Right lobe of liver (tissue), 4 donors: ENCODE measurements at regions not wholly inside any gene's neighbourhood (a gene's known extent, or its start where the extent isn't known, plus 50 kb on each side); places are given as distances from the start of the nearest gene placed in this dataset.

Experiments
- POLR2A ChIP-seq: fragments of 450-650 bp; IDR thresholded peaks from one replicate; pipeline ENCODE4 v1.6.1; 2017; ENCODE audit warnings: antibody characterized with exemption, mild to moderate bottlenecking
- TF ChIP-seq, protein P1 (sequence below), 4 donors: fragments of 200-600 bp in 3 of 4; fragments of 450-650 bp in 1 of 4; IDR thresholded peaks; one replicate each; pipeline versions ENCODE4 v1.5.1 to v1.8.0; 2016 to 2022; ENCODE audit warnings: antibody characterized with exemption in 4 of 4, mild to moderate bottlenecking in 2 of 4
- donor health status: DM: no; HTN: no; CAD: no.
- donor health status: DM: no; HTN: no; CAD: no.
- donor health status: DM: no; HTN: yes; CAD: no.

DNA sequence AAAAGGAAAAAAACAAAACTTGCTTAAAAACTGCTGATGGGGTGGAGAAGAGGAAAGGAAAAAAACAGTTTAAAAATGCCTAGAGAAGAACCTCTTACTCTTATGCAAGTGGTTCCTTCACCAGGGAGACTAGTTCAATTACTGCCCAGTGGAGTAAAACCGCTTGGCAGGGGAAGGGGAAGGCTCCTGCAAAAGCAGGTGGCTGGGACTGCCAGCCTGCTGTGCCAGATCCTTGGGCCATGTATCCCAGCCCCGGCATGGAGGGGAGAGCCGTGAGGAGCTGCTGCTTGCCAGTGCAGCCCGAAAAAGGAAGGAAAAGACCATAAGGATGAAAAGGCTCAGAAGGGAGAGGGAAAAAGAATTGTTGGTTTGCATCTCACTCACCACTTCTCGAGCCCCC is 123.0 kb downstream of the FSCB start:
- TF ChIP-seq, protein P1, sequence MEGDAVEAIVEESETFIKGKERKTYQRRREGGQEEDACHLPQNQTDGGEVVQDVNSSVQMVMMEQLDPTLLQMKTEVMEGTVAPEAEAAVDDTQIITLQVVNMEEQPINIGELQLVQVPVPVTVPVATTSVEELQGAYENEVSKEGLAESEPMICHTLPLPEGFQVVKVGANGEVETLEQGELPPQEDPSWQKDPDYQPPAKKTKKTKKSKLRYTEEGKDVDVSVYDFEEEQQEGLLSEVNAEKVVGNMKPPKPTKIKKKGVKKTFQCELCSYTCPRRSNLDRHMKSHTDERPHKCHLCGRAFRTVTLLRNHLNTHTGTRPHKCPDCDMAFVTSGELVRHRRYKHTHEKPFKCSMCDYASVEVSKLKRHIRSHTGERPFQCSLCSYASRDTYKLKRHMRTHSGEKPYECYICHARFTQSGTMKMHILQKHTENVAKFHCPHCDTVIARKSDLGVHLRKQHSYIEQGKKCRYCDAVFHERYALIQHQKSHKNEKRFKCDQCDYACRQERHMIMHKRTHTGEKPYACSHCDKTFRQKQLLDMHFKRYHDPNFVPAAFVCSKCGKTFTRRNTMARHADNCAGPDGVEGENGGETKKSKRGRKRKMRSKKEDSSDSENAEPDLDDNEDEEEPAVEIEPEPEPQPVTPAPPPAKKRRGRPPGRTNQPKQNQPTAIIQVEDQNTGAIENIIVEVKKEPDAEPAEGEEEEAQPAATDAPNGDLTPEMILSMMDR (IDR thresholded peaks at IDR 0.05): no peak
- TF ChIP-seq POLR2A: no peak
